G401 (cell line): ENCODE measurements at regions not wholly inside any gene's neighbourhood (a gene's known extent, or its start where the extent isn't known, plus 50 kb on each side); places are given as distances from the start of the nearest gene placed in this dataset.
"Not testable (repeated sequence)": the region's sequence is repeated elsewhere in the genome, so short reads cannot be mapped to it uniquely, and the experiment has no call there.

ENCODE experiments used
- DNase-seq: peaks from one replicate; pipeline ENCODE4 v3.0.0-alpha.2; 2015; ENCODE audit warnings: low spot score
- in situ Hi-C: cut with HindIII; loops from 2 replicates; pipeline ENCODE4 v1.10.0; 2016; ENCODE audit warnings: low sequenced_read_pairs, mixed read lengths

GRCh38 chr6:156199182-156199581 lies 578.0 kb upstream of the ARID1B start:
- DNase-seq, result no peak
- in situ Hi-C loops, result no loop called here

DNA sequence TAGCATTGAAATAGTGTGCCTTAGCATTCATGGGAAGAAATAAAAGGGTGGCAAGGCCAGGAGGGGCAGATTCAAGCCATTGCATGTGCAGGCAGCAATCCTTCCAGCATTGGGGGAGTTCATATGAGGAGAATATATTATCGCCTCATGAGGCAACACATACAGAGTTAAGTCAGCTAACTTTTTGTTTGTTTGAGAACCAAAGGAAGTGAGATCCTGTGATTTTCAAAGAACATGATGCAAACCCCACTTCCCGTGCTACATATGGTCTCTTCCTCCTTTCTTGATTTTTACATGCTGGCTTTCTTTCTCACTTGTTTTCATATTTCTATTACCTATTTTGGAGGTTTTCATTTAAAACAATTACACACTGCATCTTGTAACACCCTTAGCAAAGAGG lies 579.7 kb upstream of the ARID1B start:
- in situ Hi-C loops, result no loop called here
- no peak for DNase-seq

- DNase-seq, result no peak
- in situ Hi-C loops, result no loop called here
Observed at GRCh38 chr6:156194981-156195380, 582.2 kb upstream of the ARID1B start.

GRCh38 chr6:156193381-156193780 lies 583.8 kb upstream of the ARID1B start:
- in situ Hi-C loops, result no loop called here
- DNase-seq, result no peak

GRCh38 chr6:156191895-156192294 lies 585.3 kb upstream of the ARID1B start:
- no peak for DNase-seq
- in situ Hi-C loops, result no loop called here

DNA sequence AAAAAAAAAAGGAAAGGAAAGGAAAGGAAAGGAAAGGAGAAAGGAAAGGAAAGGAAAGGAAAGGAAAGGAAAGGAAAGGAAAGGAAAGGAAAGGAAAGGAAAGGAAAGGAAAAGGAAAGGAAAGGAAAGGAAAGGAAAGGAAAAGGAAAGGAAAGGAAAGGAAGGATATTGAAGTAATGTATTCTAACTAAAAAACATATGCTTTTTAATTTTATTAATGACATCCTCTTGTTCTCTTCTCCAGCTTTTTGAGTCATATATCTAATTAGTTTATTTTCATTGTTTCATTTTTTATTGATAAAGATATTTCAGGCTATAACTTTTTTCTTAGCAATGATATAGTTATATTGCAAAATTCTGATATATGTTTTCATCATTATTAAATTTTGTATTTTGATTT lies 585.8 kb upstream of the ARID1B start:
- in situ Hi-C loops, DNase-seq: not testable (repeated sequence)

DNA sequence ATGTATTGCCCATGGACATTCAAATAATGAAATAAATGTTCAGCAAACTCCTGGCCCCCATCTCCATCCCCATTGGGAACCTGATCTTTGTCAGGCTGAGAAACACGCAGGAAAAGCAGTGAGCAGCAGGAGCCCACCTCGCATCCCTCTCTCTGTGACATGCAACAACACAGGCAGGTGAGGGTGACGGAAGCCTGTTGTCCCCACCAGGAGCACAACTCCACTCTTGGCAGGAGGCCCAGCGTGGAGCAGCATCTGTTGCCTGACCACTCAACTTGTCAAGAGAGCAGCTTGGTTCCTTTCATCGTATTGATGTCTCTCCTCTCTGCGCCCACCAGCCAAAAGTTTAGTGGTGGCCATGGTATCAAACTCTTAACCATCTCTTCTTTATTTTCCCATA lies 586.9 kb upstream of the ARID1B start:
- in situ Hi-C loops, result no loop called here
- no peak for DNase-seq

GRCh38 chr6:156189714-156190113 lies 587.5 kb upstream of the ARID1B start:
- DNase-seq, result no peak
- in situ Hi-C loops, result no loop called here

- in situ Hi-C loops, result no loop called here
- DNase-seq, result no peak
Observed at GRCh38 chr6:156189195-156189594, 588.0 kb upstream of the ARID1B start.

DNA sequence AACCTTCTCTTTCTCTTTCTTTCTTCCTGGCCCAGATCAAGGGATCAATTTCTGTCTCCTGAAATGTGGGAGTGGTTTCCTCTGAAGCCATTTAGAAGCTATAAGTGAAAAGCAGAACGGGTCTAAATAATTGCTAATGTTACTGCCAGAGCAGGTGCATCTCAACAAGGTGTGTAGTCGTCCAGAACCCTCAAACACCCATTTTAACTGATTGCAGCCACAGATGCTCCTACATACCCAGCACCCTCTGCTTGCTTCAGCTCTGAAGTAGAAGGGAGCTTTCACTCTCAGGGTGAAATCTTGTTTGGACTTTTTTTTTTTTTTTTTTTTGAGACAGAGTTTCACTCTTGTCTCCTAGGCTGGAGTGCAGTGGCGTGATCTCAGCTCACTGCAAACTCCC lies 592.1 kb upstream of the ARID1B start:
- no peak for DNase-seq
- in situ Hi-C loops, result no loop called here

- no peak for DNase-seq
- in situ Hi-C loops, result no loop called here
Observed at GRCh38 chr6:156183678-156184077, 593.5 kb upstream of the ARID1B start.

- in situ Hi-C loops, result no loop called here
- DNase-seq, result no peak
Observed at GRCh38 chr6:156182356-156182755, 594.8 kb upstream of the ARID1B start.

- DNase-seq, result no peak
- in situ Hi-C loops, result no loop called here
Observed at GRCh38 chr6:156181506-156181905, 595.7 kb upstream of the ARID1B start.

DNA sequence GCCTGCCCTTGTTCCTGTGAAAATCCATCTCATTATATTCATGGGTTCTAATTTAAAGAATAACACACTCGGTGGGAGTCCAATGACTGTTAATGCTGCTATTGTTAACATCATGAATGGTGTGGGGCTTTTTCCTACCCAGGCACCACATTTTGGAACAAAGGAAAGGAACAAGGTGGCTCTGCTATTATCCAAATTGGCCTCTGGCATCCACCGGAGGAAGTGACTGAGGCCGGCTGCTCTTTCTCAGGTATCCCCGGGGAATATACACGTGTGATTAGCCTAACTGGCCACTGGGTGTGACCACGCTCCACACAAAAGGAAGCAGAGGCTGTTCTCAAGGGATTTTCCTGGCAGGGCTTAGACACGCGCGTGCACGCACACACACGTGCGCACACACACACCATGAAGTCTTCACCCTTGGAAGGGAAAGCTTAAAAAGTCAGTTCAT lies 601.2 kb upstream of the ARID1B start:
- DNase-seq, result no peak
- in situ Hi-C loops, result no loop called here

- no peak for DNase-seq
- in situ Hi-C loops, result no loop called here
Observed at GRCh38 chr6:156175433-156175832, 601.7 kb upstream of the ARID1B start.

GRCh38 chr6:156174031-156174890 lies 602.9 kb upstream of the ARID1B start:
- DNase-seq, result no peak
- in situ Hi-C loops, result no loop called here

GRCh38 chr6:156169371-156169770 lies 607.8 kb upstream of the ARID1B start:
- in situ Hi-C loops, result no loop called here

GRCh38 chr6:156167625-156168071 lies 609.5 kb upstream of the ARID1B start:
- no peak for DNase-seq
- in situ Hi-C loops, result no loop called here

More at GRCh38 chr6:156169371-156169770, 607.8 kb upstream of the ARID1B start:
- DNase-seq, result no peak

DNA sequence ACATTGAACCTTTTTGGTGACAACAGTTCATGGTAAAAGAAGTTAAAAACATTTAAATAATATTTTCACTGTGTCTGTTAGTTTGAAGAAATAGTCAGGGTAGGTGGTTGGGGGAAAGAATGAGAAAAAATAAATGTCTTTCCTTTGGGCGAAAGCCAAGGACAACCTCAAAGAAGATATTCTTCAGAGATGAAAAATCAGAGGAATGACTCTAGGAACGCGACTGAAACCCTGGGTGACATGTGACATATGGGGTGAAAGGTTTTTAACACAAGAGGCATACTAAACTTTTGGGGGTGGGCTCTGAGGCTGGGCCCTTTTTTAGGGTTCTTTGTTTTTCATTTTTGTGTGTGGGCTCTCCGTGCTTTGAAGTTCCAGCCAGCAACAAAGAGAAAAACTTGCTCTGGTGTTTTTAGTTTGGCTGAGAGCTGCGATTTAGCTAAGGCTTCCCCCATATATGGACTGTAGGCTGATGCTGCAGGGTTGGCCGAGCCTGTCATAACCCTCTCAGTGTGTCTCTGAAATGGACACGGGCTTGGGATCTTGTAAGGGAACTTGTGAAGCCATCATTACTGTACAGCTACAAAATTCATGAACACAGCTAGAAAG lies 610.1 kb upstream of the ARID1B start:
- in situ Hi-C loops, result no loop called here
- no peak for DNase-seq

DNA sequence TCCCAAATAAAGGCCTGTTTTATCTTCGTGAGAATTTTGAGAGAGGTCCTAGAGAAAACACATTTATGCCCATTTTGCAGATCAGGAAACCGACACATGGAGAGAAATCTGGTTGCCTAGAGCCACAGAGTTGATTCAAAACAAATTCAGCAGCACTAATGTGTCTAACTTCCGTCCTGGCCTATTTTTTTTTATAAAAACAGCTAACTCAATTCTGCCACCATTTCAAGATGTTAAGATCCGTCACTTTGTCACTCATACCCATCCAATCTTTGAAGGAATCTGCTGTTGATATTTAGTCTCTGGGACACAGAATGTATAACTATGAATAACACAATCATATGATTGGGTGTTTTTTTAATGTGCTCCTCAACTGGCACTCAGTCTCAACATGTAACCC lies 611.1 kb upstream of the ARID1B start:
- no peak for DNase-seq
- in situ Hi-C loops, result no loop called here
